ENCODE measurements at regions not wholly inside any gene's neighbourhood (a gene's known extent, or its start where the extent isn't known, plus 50 kb on each side); places are given as distances from the start of the nearest gene placed in this dataset.

DNA sequence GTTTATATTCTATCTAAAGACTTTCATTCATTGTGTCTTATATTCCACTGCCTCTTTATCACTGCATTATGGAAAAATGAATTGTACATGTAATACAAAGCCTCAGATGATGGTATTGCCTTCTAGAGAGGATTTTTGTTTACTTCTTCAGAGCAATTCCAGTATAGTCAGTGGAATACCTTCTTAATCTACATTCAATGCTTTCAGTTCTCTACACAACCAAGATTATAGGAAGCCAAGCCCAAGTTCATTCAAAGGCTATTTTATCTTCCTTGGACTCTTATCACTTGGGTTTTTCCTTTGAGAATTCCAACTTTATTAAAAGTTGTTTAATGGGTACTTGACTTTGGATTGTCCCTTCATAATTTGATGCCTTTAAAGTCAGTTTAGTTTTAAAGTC lies 1971.0 kb upstream of the FLRT2 start:
- no peak for DNase-seq (ENCODE audit: low read depth)
- H3K4me3 ChIP-seq (ENCODE audit: low read depth, low read length) = no peak overlapping the region
- no peak for TF ChIP-seq MYC (IDR thresholded peaks at IDR 0.05; ENCODE audit: low read depth, low read length)
- TF ChIP-seq, protein P1, sequence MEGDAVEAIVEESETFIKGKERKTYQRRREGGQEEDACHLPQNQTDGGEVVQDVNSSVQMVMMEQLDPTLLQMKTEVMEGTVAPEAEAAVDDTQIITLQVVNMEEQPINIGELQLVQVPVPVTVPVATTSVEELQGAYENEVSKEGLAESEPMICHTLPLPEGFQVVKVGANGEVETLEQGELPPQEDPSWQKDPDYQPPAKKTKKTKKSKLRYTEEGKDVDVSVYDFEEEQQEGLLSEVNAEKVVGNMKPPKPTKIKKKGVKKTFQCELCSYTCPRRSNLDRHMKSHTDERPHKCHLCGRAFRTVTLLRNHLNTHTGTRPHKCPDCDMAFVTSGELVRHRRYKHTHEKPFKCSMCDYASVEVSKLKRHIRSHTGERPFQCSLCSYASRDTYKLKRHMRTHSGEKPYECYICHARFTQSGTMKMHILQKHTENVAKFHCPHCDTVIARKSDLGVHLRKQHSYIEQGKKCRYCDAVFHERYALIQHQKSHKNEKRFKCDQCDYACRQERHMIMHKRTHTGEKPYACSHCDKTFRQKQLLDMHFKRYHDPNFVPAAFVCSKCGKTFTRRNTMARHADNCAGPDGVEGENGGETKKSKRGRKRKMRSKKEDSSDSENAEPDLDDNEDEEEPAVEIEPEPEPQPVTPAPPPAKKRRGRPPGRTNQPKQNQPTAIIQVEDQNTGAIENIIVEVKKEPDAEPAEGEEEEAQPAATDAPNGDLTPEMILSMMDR (IDR thresholded peaks at IDR 0.05; ENCODE audit: low read depth, low read length) = no peak
- no peak for TF ChIP-seq POLR2A (IDR thresholded peaks at IDR 0.05; ENCODE audit: extremely low read depth, insufficient read length)
- TF ChIP-seq, protein P2, sequence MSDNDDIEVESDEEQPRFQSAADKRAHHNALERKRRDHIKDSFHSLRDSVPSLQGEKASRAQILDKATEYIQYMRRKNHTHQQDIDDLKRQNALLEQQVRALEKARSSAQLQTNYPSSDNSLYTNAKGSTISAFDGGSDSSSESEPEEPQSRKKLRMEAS (IDR thresholded peaks at IDR 0.05; ENCODE audit: low read depth, low read length) = no peak

DNA sequence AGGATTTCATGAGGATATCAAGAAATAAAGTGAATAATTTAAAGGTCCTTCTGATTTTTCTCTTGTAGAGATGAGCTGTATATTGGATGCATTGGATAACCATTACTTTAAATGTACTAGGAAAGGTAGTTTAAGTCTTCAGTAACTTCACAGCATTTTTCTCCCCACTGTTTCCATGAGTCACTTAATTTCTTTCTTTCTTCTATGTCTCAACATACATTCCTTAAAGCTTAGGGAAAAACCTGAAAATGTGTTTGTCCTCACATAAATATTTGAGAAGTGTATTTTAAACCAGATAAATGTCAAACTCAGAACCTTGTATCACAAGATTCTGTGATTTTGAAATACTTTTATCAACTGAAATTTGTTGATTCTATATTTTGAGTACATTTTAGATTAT lies 1970.2 kb upstream of the FLRT2 start:
- no peak for DNase-seq (ENCODE audit: low read depth)
- no peak overlapping the region for H3K4me3 ChIP-seq (ENCODE audit: low read depth, low read length)
- TF ChIP-seq POLR2A (IDR thresholded peaks at IDR 0.05; ENCODE audit: extremely low read depth, insufficient read length) (no peak), MYC (IDR thresholded peaks at IDR 0.05; ENCODE audit: low read depth, low read length) (no peak)
- TF ChIP-seq, protein P1 (IDR thresholded peaks at IDR 0.05; ENCODE audit: low read depth, low read length) = no peak
- TF ChIP-seq, protein P2 (IDR thresholded peaks at IDR 0.05; ENCODE audit: low read depth, low read length) = no peak

DNA sequence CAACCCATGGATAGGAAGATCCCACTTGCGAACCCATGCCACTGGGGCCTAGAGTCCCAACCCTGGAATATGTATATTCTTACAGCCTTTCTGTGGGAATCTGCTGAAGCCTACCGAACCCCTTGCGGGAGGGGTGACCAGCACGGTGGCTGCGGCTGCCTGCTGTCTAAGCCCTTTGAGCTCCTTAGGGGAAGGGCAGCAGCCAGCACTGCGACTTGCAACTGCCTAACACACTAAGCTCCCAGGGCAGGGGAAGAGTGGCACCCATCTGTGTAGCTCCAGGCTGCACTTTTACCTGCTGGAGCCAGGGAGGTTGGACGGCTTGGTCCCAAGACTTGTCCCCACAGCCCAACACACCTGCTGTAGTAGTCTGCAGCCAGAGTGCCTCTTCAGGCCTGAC lies 1968.7 kb upstream of the FLRT2 start:
- H3K4me3 ChIP-seq (ENCODE audit: low read depth, low read length) = no peak overlapping the region
- DNase-seq (ENCODE audit: low read depth) = no peak
- TF ChIP-seq, protein P2 (IDR thresholded peaks at IDR 0.05; ENCODE audit: low read depth, low read length) = no peak
- no peak for TF ChIP-seq MYC (IDR thresholded peaks at IDR 0.05; ENCODE audit: low read depth, low read length)
- no peak for TF ChIP-seq POLR2A (IDR thresholded peaks at IDR 0.05; ENCODE audit: extremely low read depth, insufficient read length)
- TF ChIP-seq, protein P1 (IDR thresholded peaks at IDR 0.05; ENCODE audit: low read depth, low read length) = no peak

DNA sequence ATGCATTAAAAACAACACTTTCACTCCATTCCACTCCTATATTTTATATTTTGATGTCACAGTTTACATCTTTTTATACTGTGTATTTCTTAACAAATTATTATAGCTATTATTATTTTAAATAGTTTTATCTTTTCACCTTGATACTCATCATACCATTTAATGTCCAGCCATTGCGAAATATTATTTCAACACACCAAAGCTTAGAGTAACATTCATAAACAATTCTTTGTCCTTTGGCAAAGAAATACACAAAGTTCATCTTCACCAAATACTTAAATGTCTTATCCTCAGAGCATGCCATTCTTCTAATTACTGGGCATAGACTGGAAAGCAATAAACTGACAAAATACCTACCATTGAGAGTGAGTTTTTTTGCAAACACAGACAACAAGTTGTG lies 1963.4 kb upstream of the FLRT2 start:
- no peak overlapping the region for H3K4me3 ChIP-seq (ENCODE audit: low read depth, low read length)
- TF ChIP-seq, protein P1 (IDR thresholded peaks at IDR 0.05; ENCODE audit: low read depth, low read length) = no peak
- TF ChIP-seq, protein P2 (IDR thresholded peaks at IDR 0.05; ENCODE audit: low read depth, low read length) = no peak
- no peak for TF ChIP-seq MYC (IDR thresholded peaks at IDR 0.05; ENCODE audit: low read depth, low read length)
- no peak for TF ChIP-seq POLR2A (IDR thresholded peaks at IDR 0.05; ENCODE audit: extremely low read depth, insufficient read length)
- no peak for DNase-seq (ENCODE audit: low read depth)

DNA sequence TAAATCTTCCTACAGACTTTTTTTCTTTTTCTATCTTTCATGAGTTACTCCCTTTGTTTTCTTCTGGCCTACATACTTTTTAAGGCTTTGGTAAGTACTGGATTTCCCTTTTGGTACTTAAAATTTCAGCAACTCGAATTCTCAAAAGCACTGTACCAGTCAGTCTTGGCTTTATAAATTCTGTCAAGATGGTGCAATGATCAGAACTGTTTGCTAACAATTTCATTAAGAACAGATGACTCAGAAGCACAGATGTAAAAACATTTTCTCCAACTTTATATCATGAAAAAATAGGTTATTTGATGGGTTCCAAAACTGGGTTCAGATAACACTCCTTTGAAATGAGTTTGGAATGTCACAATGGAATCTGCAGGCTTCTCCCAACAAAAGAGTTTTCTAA lies 1961.8 kb upstream of the FLRT2 start:
- DNase-seq (ENCODE audit: low read depth) = no peak
- TF ChIP-seq POLR2A (IDR thresholded peaks at IDR 0.05; ENCODE audit: extremely low read depth, insufficient read length) = no peak
- H3K4me3 ChIP-seq (ENCODE audit: low read depth, low read length) = no peak overlapping the region

DNA sequence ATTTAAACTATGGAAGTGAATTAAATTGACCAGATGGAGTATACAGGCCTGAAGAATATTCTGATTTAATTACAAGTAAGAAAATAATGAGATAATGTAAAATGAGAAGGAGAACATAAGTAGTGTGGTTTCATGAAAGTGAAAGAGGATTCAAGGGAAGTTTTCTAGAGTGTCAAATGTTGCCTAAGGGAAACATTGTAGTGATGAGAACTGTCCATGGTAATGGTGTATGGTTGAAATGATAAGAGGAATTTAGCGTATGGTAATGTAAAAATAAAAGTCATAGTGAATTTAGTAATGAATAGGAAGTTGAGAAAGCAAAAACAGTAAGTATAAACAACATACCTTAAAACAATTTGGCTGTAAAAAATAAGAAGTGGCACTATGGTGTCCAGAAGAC lies 1954.6 kb upstream of the FLRT2 start:
- H3K4me3 ChIP-seq (ENCODE audit: low read depth, low read length) = no peak overlapping the region
- DNase-seq (ENCODE audit: low read depth) = no peak
- TF ChIP-seq MYC (IDR thresholded peaks at IDR 0.05; ENCODE audit: low read depth, low read length) (no peak), POLR2A (IDR thresholded peaks at IDR 0.05; ENCODE audit: extremely low read depth, insufficient read length) (no peak)
- TF ChIP-seq, protein P1 (IDR thresholded peaks at IDR 0.05; ENCODE audit: low read depth, low read length) = no peak
- TF ChIP-seq, protein P2 (IDR thresholded peaks at IDR 0.05; ENCODE audit: low read depth, low read length) = no peak

All from NB4 (cell line).